CD4-positive, alpha-beta T cell treated with Interleukin-4 for 4 hours (primary cell): ENCODE measurements at regions not wholly inside any gene's neighbourhood (a gene's known extent, or its start where the extent isn't known, plus 50 kb on each side); places are given as distances from the start of the nearest gene placed in this dataset.

ENCODE experiments used
- DNase-seq: peaks from one replicate; pipeline ENCODE4 v3.0.0-alpha.2; 2020

DNA sequence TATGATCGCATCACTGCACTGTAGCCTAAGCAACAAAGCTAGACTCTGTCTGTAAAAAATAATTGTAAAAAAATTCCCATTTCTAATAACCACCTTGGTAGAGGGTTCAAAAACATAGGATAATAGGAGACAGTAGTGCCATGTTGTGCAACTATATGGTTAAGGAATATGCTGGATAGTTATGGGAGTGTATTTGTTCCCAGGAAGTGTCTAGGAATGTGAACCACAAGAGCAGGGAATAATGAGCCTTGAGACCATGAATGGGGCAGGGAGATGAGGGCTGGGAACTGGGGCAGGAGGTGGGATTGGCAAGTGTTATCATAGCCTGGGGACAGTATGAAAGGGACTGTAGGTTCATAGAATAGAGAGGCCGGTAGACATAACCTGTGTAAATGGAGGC is 50.4 kb downstream of the RUSC2 start:
- DNase-seq = no peak

DNA sequence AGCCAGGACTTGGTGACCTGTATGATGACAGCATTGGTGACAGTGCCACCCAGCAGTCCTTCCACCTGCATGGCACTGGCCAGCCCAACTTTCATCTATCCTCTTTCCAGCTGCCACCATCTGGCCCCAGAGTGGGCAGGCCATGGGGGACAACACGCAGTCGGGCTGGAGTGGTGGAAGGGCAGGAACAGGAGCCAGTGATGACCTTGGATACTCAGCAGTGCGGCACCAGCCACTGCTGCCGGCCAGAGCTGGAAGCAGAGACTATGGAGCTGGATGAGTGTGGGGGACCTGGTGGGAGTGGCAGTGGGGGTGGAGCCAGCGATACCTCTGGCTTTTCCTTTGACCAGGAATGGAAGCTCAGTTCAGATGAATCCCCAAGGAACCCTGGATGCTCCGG is 56.9 kb downstream of the RUSC2 start:
- DNase-seq = no peak

DNA sequence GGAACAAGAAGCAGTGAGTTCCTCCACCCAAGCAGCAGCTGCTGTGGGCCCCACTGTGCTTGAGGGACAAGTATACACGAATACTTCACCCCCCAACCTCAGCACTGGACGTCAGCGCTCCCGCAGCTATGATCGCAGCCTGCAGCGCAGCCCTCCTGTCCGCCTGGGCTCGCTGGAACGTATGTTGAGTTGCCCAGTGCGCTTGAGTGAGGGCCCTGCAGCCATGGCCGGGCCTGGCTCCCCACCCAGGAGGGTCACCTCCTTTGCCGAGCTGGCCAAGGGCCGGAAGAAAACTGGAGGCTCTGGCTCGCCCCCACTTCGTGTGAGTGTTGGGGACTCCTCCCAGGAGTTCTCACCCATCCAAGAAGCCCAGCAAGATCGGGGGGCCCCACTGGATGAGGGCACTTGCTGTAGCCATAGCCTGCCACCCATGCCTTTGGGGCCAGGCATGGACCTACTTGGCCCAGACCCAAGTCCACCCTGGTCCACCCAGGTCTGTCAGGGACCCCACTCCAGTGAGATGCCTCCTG is 57.1 kb upstream of the TESK1 start:
- no peak for DNase-seq

DNA sequence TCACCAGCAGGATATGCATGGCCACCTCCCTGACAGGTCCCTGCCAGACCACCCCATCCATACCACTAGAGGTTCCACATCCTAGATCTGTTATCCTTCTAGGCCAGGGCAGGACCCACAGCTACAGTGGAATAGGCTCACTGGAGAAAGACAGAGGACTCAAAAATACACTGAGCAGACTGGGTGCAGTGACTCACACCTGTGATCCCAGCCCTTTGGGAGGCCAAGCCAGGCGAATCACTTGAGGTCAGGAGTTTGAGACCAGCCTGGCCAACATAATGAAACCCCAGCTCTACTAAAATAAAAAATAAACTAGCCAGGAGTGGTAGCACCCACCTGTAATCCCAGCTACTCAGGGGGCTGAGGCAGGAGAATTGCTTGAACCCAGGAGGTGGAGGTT is 56.5 kb upstream of the TESK1 start:
- DNase-seq = no peak

DNA sequence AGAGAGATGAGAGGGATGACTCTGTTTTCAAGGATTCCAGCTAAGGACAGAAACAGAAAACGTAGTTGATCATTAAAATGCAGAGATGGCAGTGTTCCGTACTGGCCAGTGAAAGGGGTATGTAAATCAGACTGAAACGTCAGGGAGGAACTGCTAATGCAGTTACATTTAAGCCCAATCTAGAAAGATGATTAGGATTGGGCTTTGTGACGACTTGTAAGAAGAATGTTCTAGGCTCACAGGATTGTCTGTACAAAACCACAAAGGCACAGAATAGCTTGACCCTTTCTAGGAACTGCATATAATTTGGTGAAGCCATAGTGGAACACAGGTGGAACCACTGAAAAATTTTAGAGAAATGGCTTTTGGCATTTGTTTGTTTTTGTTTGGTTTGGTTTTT is 55.6 kb upstream of the TESK1 start:
- no peak for DNase-seq

DNA sequence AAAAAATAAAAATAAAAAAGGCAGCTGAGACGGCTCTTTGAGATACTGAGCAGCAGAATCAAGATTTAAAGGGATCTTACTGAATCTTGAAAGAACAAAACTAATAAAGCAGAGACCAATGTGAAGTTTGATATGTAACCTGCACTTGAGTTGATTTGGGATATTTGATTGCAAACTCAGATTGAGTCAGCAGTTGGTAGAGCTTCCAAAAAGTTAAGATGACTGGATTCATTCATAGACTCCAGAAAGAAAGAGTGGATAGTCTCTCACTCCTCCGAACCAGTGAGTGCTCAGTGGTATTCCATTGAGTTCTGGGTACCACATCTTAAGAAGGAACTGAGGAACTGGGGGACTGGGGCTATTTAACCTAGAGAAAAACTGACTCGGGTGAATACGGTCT is 52.7 kb upstream of the TESK1 start:
- no peak for DNase-seq

DNA sequence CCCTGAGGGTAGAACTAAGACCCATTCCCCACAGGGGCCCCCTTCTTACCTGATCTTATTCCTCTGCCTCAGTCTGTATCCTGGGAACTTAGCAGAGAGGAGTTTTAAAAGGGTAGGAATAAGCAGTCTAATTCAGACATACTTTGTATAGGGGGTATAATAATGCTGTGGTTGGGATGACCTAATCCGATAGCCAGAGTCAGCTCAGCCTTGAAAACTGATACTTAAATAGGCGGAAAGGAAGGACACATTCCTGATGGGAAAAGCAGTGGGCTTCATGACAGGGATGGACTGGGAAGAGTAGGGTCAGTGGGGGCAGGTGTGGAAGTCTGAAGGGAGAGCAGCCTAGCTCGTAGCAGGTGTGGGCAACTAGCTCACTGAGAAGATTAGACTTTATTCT is 52.2 kb upstream of the TESK1 start:
- no peak for DNase-seq

DNA sequence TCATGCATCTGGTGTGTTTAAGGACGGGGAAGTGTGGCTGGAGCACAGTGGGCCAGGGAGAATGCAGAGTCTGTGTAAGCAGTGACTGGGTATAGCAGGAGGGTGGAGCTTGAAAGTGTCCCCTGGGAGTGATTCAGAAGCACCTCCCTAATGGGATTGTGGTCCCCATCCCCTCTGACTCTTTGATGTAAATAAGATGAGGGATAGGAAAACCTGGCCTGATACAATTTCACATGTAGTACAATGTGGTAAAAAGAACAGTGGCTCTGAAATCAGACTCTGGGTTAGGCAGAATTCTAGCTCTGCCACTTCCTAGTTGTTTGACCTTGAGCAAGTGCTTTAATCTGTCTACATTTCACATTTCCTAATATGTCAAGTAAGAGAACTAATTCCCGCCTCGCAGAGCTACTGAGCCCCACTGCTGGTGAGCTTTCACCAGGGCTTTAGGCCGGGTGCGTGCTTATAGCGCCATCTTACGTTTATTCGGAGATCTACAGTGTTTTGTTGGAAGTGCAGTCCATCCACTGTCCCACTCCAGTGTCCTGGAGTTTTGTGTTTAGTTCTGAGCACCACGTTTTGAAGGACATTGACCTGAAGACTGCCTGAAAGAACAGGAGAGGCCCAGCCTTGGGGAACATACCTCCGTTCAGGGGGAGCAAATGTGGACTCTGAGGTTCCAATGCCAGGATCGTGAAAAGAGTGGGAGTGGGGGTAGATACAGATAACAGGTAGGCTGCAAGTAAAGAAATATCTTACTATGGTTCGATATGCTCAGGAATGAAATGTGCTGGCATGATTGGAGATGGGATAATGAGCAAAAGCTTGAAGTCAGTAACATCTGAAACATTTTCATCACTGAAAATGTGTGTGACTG is 51.2 kb upstream of the TESK1 start:
- DNase-seq = peak; percentile 24

DNA sequence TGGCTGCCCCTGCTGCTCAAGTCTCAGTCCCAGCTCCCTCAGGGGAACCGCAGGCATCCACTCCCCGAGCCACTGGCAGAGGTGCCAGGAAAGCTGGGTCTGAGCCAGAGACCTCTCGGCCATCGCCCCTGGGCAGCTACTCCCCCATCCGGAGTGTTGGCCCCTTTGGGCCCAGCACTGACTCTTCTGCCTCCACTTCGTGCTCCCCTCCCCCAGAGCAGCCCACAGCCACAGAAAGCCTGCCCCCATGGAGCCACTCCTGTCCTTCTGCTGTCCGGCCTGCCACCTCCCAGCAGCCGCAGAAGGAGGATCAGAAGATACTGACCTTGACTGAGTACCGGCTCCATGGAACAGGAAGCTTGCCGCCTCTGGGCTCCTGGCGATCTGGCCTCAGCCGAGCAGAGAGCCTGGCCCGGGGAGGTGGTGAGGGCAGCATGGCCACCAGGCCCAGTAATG is 49.8 kb upstream of the TESK1 start:
- no peak for DNase-seq
